WERI-Rb-1 (cell line): ENCODE measurements at regions not wholly inside any gene's neighbourhood (a gene's known extent, or its start where the extent isn't known, plus 50 kb on each side); places are given as distances from the start of the nearest gene placed in this dataset.

Source experiments
- DNase-seq: peaks from one replicate; pipeline ENCODE4 v3.0.0-alpha.2; 2020
- H3K27ac ChIP-seq: fragments of 250-450 bp; sonication (Bioruptor Pico); 2 replicates; pipeline ENCODE4 v1.5.1; 2020; ENCODE audit warnings: mild to moderate bottlenecking, moderate library complexity
- H3K27me3 ChIP-seq: fragments of 250-450 bp; sonication (Bioruptor Pico); 2 replicates; pipeline ENCODE4 v1.5.1; 2021; ENCODE audit warnings: mild to moderate bottlenecking, low read depth, moderate library complexity; ENCODE audit not compliant: insufficient read depth, severe bottlenecking
- H3K36me3 ChIP-seq: fragments of 250-450 bp; sonication (Bioruptor Pico); 2 replicates; pipeline ENCODE4 v1.5.1; 2020; ENCODE audit warnings: mild to moderate bottlenecking, moderate library complexity
- H3K4me3 ChIP-seq: 2 replicates; pipeline ENCODE4 v1.5.1; 2011; ENCODE audit warnings: low read depth, mild to moderate bottlenecking, control low read depth, low read length
- H3K9me3 ChIP-seq: fragments of 250-450 bp; sonication (Bioruptor Pico); 2 replicates; pipeline ENCODE4 v1.5.1; 2021; ENCODE audit warnings: mild to moderate bottlenecking, moderate library complexity; ENCODE audit not compliant: severe bottlenecking
- CTCF ChIP-seq: IDR thresholded peaks from 2 replicates; pipeline ENCODE4 v1.5.1; 2011; ENCODE audit warnings: low read depth, mild to moderate bottlenecking, control low read depth, inconsistent platforms, low read length

- Histone ChIP-seq H3K9me3 (no peaks in the 10 kb centered on the region), H3K36me3 (no peaks in the 10 kb centered on the region), H3K27me3 (no peaks in the 10 kb centered on the region), H3K27ac (no peak overlapping the region), H3K4me3 (no peak overlapping the region)
- DNase-seq = no peak
- no peak for TF ChIP-seq CTCF
Measured at GRCh38 chr11:20277014-20277413, 86.5 kb upstream of the HTATIP2 start.

- no peaks in the 10 kb centered on the region for H3K27me3 ChIP-seq
- no peaks in the 10 kb centered on the region for H3K9me3 ChIP-seq
- TF ChIP-seq CTCF = no peak
- H3K27ac ChIP-seq = no peak overlapping the region
- no peak for DNase-seq
- H3K4me3 ChIP-seq = no peak overlapping the region
- no peaks in the 10 kb centered on the region for H3K36me3 ChIP-seq
Measured at GRCh38 chr11:20275987-20276965, 87.2 kb upstream of the HTATIP2 start.

- Histone ChIP-seq H3K27ac (no peak overlapping the region), H3K4me3 (no peak overlapping the region), H3K9me3 (no peaks in the 10 kb centered on the region), H3K36me3 (no peaks in the 10 kb centered on the region), H3K27me3 (no peaks in the 10 kb centered on the region)
- peak; percentile 23 for DNase-seq
- TF ChIP-seq CTCF = no peak
Measured at GRCh38 chr11:20274031-20274430, 89.5 kb upstream of the HTATIP2 start.

GRCh38 chr11:20261526-20261925, 101.3 kb upstream of the DBX1 start:
- Histone ChIP-seq H3K4me3 (no peak overlapping the region), H3K9me3 (no peaks in the 10 kb centered on the region), H3K36me3 (no peaks in the 10 kb centered on the region), H3K27me3 (no peaks in the 10 kb centered on the region), H3K27ac (no peak overlapping the region)
- TF ChIP-seq CTCF = no peak
- DNase-seq = no peak

GRCh38 chr11:20260307-20260706, 100.0 kb upstream of the DBX1 start:
- no peaks in the 10 kb centered on the region for H3K36me3 ChIP-seq
- H3K27me3 ChIP-seq = no peaks in the 10 kb centered on the region
- no peak for DNase-seq
- no peaks in the 10 kb centered on the region for H3K9me3 ChIP-seq
- no peak overlapping the region for H3K4me3 ChIP-seq
- TF ChIP-seq CTCF = no peak
- H3K27ac ChIP-seq = no peak overlapping the region
